Dedifferentiated amniotic fluid mesenchymal stem cell (primary cell): ENCODE measurements at regions not wholly inside any gene's neighbourhood (a gene's known extent, or its start where the extent isn't known, plus 50 kb on each side); places are given as distances from the start of the nearest gene placed in this dataset.

ENCODE experiments used
- DNase-seq: peaks from one replicate; pipeline ENCODE4 v3.0.0-alpha.2; 2016; ENCODE audit errors: extremely low spot score

- DNase-seq, result no peak
Measured at GRCh38 chr21:17900990-17901385, 81.8 kb upstream of the C21orf91 start.

DNA sequence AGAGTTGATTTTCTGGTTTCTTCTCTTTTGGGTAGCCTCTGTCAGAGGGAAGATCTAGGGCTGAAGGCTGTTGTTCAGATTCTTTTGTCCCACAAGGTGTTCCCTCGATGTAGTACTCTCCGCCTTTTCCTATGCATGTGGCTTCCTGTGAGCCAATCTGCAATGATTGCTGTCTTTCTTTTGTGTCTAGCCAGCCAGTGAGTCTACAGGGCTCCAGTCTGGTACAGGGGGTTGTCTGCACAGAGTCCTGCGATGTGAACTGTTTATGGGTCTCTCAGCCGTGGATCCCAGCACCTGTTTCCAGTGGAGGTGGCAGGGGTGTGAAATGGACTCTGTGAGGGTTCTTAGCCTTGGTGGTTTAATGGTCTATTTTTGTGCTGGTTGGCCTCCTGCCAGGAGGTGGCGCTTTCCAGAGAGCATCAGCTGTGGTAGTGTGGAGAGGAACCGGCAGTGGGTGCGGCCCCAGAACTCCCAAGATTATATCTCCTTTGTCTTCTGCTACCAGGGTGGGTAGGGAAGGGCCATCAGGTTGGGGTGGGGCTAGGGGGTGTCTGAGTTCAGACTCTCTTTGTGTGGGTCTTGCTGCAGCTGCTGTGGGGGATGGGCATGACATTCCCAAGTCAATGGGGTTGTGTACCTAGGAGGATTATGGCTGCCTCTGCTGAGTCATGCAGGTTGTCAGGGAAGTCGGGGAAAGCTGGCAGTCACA is 81.3 kb upstream of the C21orf91 start:
- DNase-seq, result no peak

DNA sequence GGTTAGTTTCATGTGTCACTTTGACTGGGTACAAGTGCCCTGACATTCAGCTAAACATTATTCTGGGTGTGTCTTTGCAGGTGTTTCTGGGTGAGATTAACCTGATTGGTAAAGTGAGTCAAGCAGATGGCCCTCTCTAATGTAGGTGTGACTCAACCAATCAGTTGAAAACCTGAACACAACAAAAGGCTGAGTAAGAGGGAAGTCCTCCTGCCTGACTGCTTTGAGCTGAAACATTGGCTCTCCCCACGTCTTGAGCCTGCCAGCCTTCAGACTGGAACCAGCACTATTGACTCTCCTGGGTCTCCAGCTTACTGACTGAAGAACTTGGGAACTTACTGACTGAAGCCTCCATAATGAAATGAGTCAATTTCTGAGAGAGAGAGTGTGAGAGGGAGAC is 70.0 kb upstream of the C21orf91 start:
- no peak for DNase-seq

DNA sequence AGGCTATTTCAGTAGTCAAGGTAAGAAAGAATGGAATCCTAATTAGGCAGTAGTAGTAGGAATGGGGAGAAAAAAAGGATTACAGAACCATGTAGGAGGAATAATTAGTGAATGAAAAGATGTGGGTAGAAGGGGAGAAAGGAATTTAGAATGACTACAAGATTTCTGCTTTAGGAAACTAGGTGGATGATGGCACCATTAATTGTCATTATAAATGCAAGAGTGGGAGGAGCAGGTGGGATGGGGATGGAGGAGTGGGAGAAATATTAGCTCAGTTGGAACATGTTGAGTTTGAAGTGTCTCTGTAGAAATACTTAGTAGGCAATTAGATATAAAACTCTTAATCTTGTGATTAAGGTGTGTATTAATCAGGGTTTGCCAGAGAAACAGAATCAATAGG is 50.0 kb upstream of the C21orf91 start:
- DNase-seq, result no peak
